BLaER1 treated with 17β-estradiol and CSF1 and Interleukin-3, amounts not matched to agents 10 nM and 100 nM (cell line): ENCODE measurements at regions not wholly inside any gene's neighbourhood (a gene's known extent, or its start where the extent isn't known, plus 50 kb on each side); places are given as distances from the start of the nearest gene placed in this dataset.

ENCODE experiments used
- H3K27ac ChIP-seq, 11 experiments: shearing (Covaris generic); formaldehyde crosslinking; 2 replicates each; pipeline ENCODE4 v1.8.1; 2022
- H3K27me3 ChIP-seq, 11 experiments: shearing (Covaris generic); formaldehyde crosslinking; 2 replicates each; pipeline ENCODE4 v1.8.1; 2022
- H3K36me3 ChIP-seq, 11 experiments: shearing (Covaris generic); formaldehyde crosslinking; 2 replicates each; pipeline ENCODE4 v1.8.1; 2022
- H3K4me1 ChIP-seq, 10 experiments: shearing (Covaris generic); formaldehyde crosslinking; 2 replicates each; pipeline ENCODE4 v1.8.1; 2022
- H3K4me2 ChIP-seq, 11 experiments: shearing (Covaris generic); formaldehyde crosslinking; 2 replicates each; pipeline ENCODE4 v1.8.1; 2022
- H3K4me3 ChIP-seq, 10 experiments: shearing (Covaris generic); formaldehyde crosslinking; 2 replicates each; pipeline ENCODE4 v1.8.1; 2022
- H3K9ac ChIP-seq, 11 experiments: shearing (Covaris generic); formaldehyde crosslinking; 2 replicates each; pipeline ENCODE4 v1.8.1; 2022
- H3K9me3 ChIP-seq, 11 experiments: shearing (Covaris generic); formaldehyde crosslinking; replicated peaks in 1 of 11; 2 replicates each; pipeline ENCODE4 v1.8.1; 2022
- H4K20me1 ChIP-seq, 11 experiments: shearing (Covaris generic); formaldehyde crosslinking; 2 replicates each; pipeline ENCODE4 v1.8.1; 2022
- Cebpa-rat ChIP-seq, 11 experiments: shearing (Covaris generic); IDR thresholded peaks; 2 replicates each; pipeline ENCODE4 v1.8.1; 2022

DNA sequence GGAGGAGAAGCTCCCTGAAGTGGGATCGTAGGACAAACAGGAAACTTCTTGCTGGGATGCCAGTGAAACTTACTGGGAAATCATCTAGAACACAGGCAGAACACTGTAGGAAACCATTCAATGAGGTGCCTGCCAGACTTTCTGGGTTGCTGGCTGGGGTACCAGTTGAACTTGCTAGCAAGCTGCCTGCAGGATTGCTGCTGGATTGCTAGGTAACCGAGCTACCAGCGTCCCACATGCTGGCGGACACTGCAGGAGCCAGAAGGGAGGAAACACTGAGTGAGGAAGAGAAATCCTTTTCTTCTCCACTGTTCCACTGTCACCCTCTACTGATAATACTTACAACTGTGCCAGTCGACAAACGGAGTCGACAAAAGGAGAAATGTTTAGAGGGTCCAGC is 91.3 kb upstream of the SLC35B3 start:
- no peak overlapping the region for H3K9ac ChIP-seq
- no peak for TF ChIP-seq Cebpa-rat (IDR thresholded peaks at IDR 0.05)
- no peaks in the 10 kb centered on the region for H3K36me3 ChIP-seq
- H3K4me2 ChIP-seq, result no peak overlapping the region
- no peak overlapping the region for H3K27ac ChIP-seq
- H3K27me3 ChIP-seq, result no peaks in the 10 kb centered on the region
- H3K9me3 ChIP-seq, result no peaks in the 10 kb centered on the region
- no peak overlapping the region for H3K4me3 ChIP-seq
- H3K4me1 ChIP-seq, result no peaks in the 10 kb centered on the region
- H4K20me1 ChIP-seq, result no peaks in the 10 kb centered on the region

DNA sequence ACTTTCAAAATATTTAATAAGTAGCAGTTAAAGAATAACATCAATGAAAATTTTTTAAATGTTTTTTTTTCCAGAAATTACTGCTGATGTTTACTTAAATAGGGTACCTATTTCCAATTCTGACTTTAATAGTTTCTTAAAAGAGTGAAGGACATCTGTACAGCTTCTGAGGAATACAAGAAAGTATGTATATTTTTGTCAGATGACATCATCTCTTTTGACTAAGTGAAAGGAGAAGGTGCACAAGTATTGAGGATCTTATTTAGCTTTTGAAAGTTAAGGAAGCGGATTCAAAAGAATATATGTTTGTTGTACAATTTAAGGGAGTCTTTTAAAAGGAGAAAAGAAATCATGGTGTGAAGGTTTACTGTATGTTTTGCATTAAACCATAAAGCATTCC is 90.0 kb upstream of the SLC35B3 start:
- Histone ChIP-seq H4K20me1 (no peaks in the 10 kb centered on the region), H3K9ac (no peak overlapping the region), H3K36me3 (no peaks in the 10 kb centered on the region), H3K9me3 (no peaks in the 10 kb centered on the region), H3K27me3 (no peaks in the 10 kb centered on the region), H3K4me3 (no peak overlapping the region), H3K4me2 (no peak overlapping the region), H3K4me1 (no peaks in the 10 kb centered on the region), H3K27ac (no peak overlapping the region)
- TF ChIP-seq Cebpa-rat (IDR thresholded peaks at IDR 0.05), result no peak

DNA sequence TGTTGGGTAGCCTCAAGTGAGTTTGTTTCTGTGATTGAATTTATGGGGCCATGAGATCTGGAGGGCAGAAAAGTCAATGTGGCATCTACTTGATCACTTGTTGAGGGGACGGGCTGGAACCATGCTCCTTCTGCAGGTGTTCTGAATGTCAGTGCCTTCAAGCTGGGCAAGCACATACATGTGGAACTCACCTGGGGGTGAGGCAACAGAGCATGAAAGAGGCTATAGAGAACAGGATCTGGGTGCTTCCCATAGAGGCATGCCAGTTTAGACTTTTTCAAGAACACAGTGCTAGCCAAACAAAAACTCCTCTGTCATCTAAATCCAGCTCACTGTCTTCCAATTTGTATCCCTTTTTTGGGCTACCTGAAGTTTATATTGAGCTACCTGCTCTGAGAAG is 77.8 kb upstream of the SLC35B3 start:
- Histone ChIP-seq H3K9ac (no peak overlapping the region), H3K4me2 (no peak overlapping the region), H3K27me3 (no peaks in the 10 kb centered on the region), H3K27ac (no peak overlapping the region), H3K4me3 (no peak overlapping the region), H3K36me3 (no peaks in the 10 kb centered on the region), H3K4me1 (no peaks in the 10 kb centered on the region), H3K9me3 (no peaks in the 10 kb centered on the region), H4K20me1 (no peaks in the 10 kb centered on the region)
- no peak for TF ChIP-seq Cebpa-rat (IDR thresholded peaks at IDR 0.05)

GRCh38 chr6:8507286-8507685 is 71.9 kb upstream of the SLC35B3 start:
- H3K9me3 ChIP-seq, result no peaks in the 10 kb centered on the region; a peak in 1 of 22 replicates
- no peaks in the 10 kb centered on the region for H3K4me1 ChIP-seq
- H3K4me2 ChIP-seq, result no peak overlapping the region
- H3K4me3 ChIP-seq, result no peak overlapping the region
- no peak for TF ChIP-seq Cebpa-rat (IDR thresholded peaks at IDR 0.05)
- H3K9ac ChIP-seq, result no peak overlapping the region
- H4K20me1 ChIP-seq, result no peaks in the 10 kb centered on the region
- no peaks in the 10 kb centered on the region for H3K27me3 ChIP-seq
- H3K27ac ChIP-seq, result no peak overlapping the region
- H3K36me3 ChIP-seq, result no peaks in the 10 kb centered on the region

- no peak overlapping the region for H3K9ac ChIP-seq
- H3K27me3 ChIP-seq, result no peaks in the 10 kb centered on the region
- no peaks in the 10 kb centered on the region; a peak in 1 of 22 replicates for H3K9me3 ChIP-seq
- no peak overlapping the region for H3K27ac ChIP-seq
- TF ChIP-seq Cebpa-rat (IDR thresholded peaks at IDR 0.05), result no peak
- no peak overlapping the region for H3K4me2 ChIP-seq
- no peaks in the 10 kb centered on the region for H4K20me1 ChIP-seq
- no peaks in the 10 kb centered on the region for H3K36me3 ChIP-seq
- no peak overlapping the region for H3K4me3 ChIP-seq
- no peaks in the 10 kb centered on the region for H3K4me1 ChIP-seq
Observed at GRCh38 chr6:8506126-8506525, 70.8 kb upstream of the SLC35B3 start.

GRCh38 chr6:8499540-8499939 is 64.2 kb upstream of the SLC35B3 start:
- TF ChIP-seq Cebpa-rat (IDR thresholded peaks at IDR 0.05), result no peak
- H3K4me3 ChIP-seq, result no peak overlapping the region
- no peak overlapping the region for H3K27ac ChIP-seq
- H4K20me1 ChIP-seq, result no peaks in the 10 kb centered on the region
- H3K4me1 ChIP-seq, result no peaks in the 10 kb centered on the region
- H3K9ac ChIP-seq, result no peak overlapping the region
- no peak overlapping the region for H3K4me2 ChIP-seq
- H3K9me3 ChIP-seq, result peaks cover 0 to 11% (median 6%) of the 10 kb centered on the region in 11 experiments; a peak in 4 of 22 replicates
- H3K27me3 ChIP-seq, result no peaks in the 10 kb centered on the region
- no peaks in the 10 kb centered on the region for H3K36me3 ChIP-seq

GRCh38 chr6:8494730-8495129 is 59.4 kb upstream of the SLC35B3 start:
- H3K4me3 ChIP-seq, result no peak overlapping the region
- H3K36me3 ChIP-seq, result no peaks in the 10 kb centered on the region
- H4K20me1 ChIP-seq, result no peaks in the 10 kb centered on the region
- no peaks in the 10 kb centered on the region for H3K27me3 ChIP-seq
- H3K4me2 ChIP-seq, result no peak overlapping the region
- no peak for TF ChIP-seq Cebpa-rat (IDR thresholded peaks at IDR 0.05)
- H3K27ac ChIP-seq, result no peak overlapping the region
- H3K9ac ChIP-seq, result no peak overlapping the region
- H3K4me1 ChIP-seq, result no peaks in the 10 kb centered on the region
- peaks cover 0 to 11% (median 6%) of the 10 kb centered on the region in 11 experiments; a peak in 4 of 22 replicates for H3K9me3 ChIP-seq

DNA sequence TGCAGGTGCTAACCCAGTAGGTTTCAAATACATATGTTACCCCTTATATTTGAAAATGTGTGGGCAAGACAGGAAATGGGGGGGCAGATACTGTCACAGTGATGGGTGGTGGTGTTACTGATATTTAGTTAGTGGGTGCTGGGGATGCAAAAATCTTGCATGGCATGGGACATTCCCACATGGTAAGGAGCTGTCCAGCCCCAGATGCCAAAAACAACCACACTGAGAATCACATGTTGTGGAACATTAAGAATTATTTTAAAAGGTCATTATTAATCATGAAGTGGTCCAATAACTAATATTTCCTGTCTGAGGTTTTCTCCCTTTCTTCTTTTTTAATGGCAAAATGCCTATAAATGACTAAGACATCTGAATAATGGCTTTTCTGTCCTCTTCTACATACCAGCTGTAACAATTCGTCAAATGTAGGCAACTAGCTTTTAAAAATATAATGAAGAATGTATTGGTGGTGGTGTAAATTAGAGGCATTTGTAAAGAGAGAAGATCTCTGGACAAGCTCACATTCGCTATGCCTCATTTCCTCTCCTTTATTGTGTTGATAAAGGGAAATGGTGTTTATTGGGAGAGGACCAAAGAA is 57.3 kb upstream of the SLC35B3 start:
- H3K4me1 ChIP-seq, result no peaks in the 10 kb centered on the region
- no peak for TF ChIP-seq Cebpa-rat (IDR thresholded peaks at IDR 0.05)
- H3K4me3 ChIP-seq, result no peak overlapping the region
- no peaks in the 10 kb centered on the region for H3K36me3 ChIP-seq
- H3K4me2 ChIP-seq, result no peak overlapping the region
- no peaks in the 10 kb centered on the region for H4K20me1 ChIP-seq
- H3K27ac ChIP-seq, result no peak overlapping the region
- H3K27me3 ChIP-seq, result no peaks in the 10 kb centered on the region
- peaks cover 0 to 11% (median 6%) of the 10 kb centered on the region in 11 experiments; a peak in 4 of 22 replicates for H3K9me3 ChIP-seq
- no peak overlapping the region for H3K9ac ChIP-seq
